ENCODE measurements at regions not wholly inside any gene's neighbourhood (a gene's known extent, or its start where the extent isn't known, plus 50 kb on each side); places are given as distances from the start of the nearest gene placed in this dataset.

- H3K27ac Mint-ChIP-seq = peak overlapping the region; percentile 97 to 99 (median 97)
- Histone ChIP-seq H3K18ac (ENCODE audit: insufficient read length, low read depth, low read length) (no peak overlapping the region), H3K56ac (ENCODE audit: insufficient read length, low read depth, low read length) (no peak overlapping the region), H2BK5ac (ENCODE audit: insufficient read length, low read length) (no peak overlapping the region), H2BK120ac (ENCODE audit: low read depth, low read length, poor library complexity, severe bottlenecking) (no peak overlapping the region), H3K79me1 (ENCODE audit: insufficient read depth, low read depth, low read length, poor library complexity, severe bottlenecking) (no peaks in the 10 kb centered on the region), H3T11ph (ENCODE audit: low read length) (no peak overlapping the region), H3K14ac (ENCODE audit: insufficient read depth, low read length) (no peak overlapping the region), H3K4me1 (ENCODE audit: insufficient read depth, low read length) (no peaks in the 10 kb centered on the region; the same call in 1 of the 2 replicates), H2AFZ (ENCODE audit: low read length) (no peak overlapping the region), H3K4me2 (ENCODE audit: insufficient read depth, insufficient read length, low read length) (no peak overlapping the region), H3K23me2 (ENCODE audit: insufficient read length, low read depth, low read length, poor library complexity, severe bottlenecking) (no peaks in the 10 kb centered on the region), H3K9ac (ENCODE audit: extremely low read depth, insufficient read length, low read length) (no peak overlapping the region), H4K20me1 (ENCODE audit: control insufficient read depth, insufficient read depth, insufficient read length) (no peaks in the 10 kb centered on the region), H3K27me3 (ENCODE audit: insufficient read depth, low read length) (no peaks in the 10 kb centered on the region), H3K9me3 (ENCODE audit: control insufficient read depth, low read depth, low read length) (no peaks in the 10 kb centered on the region), H2BK15ac (ENCODE audit: low read depth, low read length) (no peak overlapping the region), H3K79me2 (ENCODE audit: insufficient read depth, low read length) (no peaks in the 10 kb centered on the region; the same call in 1 of the 2 replicates), H2BK20ac (ENCODE audit: low read depth, low read length, poor library complexity, severe bottlenecking) (no peak overlapping the region), H3K27ac (ENCODE audit: insufficient read length, low read depth, low read length) (peak overlapping the region; percentile 63), H3K23ac (ENCODE audit: insufficient read length, low read depth, low read length) (no peak overlapping the region), H3K4ac (ENCODE audit: low read depth, low read length) (no peak overlapping the region), H4K91ac (ENCODE audit: insufficient read length, low read depth, low read length) (no peak overlapping the region), H4K5ac (ENCODE audit: insufficient read length, low read depth, low read length) (no peak overlapping the region), H2AK5ac (ENCODE audit: insufficient read length, low read length) (no peak overlapping the region), H2BK12ac (ENCODE audit: insufficient read length, low read depth, low read length) (no peak overlapping the region), H4K8ac (replicated peaks; ENCODE audit: insufficient read length, low read depth, low read length) (no peak overlapping the region)
- peaks cover 8 to 15% of the 10 kb centered on the region in 2 experiments; a peak in 4 of 5 replicates for H3K9me3 Mint-ChIP-seq
- DNase-seq = no peak
- peaks cover 25 to 74% (median 31%) of the 10 kb centered on the region in 3 experiments for H3K36me3 Mint-ChIP-seq (ENCODE audit: insufficient read depth in 1 of 3, low read depth in 3 of 3)
- H3K4me3 Mint-ChIP-seq = peak overlapping the region in 1 of 2 experiments; percentile 52; a peak in 1 of 5 replicates
- no CpG with 5 or more reads among the region's 5 CpGs for whole genome bisulfite sequencing (ENCODE audit: extremely low coverage, insufficient read length, low lambda C conversion rate)
- H3K27me3 Mint-ChIP-seq (ENCODE audit: low read depth) = peaks cover 14% of the 10 kb centered on the region
- TF ChIP-seq CTCF (conservative IDR thresholded peaks at IDR 0.05) = no peak
- peaks cover 38 to 54% of the 10 kb centered on the region in 2 experiments for H3K4me1 Mint-ChIP-seq
Observed at GRCh38 chr5:7269591-7270274, 126.2 kb upstream of the ADCY2 start.

All from H9 (cell line).